AG08396 (cell line): ENCODE measurements at regions not wholly inside any gene's neighbourhood (a gene's known extent, or its start where the extent isn't known, plus 50 kb on each side); places are given as distances from the start of the nearest gene placed in this dataset.

Source experiments
- DNase-seq: peaks from one replicate; pipeline ENCODE4 v3.0.0; 2012; ENCODE audit warnings: low spot score, mixed read lengths

GRCh38 chr2:129431881-129432280 lies 547.6 kb upstream of the RAB6C start:
- no peak for DNase-seq

DNA sequence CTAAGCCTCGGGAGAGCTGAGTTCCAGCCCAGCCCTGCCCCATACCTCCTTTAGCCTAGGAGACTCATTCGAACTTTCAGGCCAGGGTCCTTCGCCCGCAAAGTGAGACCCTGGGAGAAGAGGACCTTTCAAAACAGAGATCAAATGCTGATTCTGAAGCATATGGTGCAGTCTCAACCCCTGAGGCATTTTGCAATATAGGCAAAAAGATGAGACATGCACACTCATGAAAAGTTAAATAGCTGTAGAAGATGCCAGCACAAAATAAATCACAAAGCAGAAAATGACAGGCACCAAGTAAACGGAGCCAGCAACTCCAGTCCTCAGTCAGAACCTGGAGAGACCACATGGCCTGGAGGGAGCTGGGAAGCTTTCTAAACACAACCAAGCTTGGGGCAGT lies 542.7 kb upstream of the RAB6C start:
- DNase-seq: no peak

GRCh38 chr2:129437725-129438124 lies 541.7 kb upstream of the RAB6C start:
- DNase-seq: no peak

- no peak for DNase-seq
Measured at GRCh38 chr2:129438501-129439057, 540.9 kb upstream of the RAB6C start.

DNA sequence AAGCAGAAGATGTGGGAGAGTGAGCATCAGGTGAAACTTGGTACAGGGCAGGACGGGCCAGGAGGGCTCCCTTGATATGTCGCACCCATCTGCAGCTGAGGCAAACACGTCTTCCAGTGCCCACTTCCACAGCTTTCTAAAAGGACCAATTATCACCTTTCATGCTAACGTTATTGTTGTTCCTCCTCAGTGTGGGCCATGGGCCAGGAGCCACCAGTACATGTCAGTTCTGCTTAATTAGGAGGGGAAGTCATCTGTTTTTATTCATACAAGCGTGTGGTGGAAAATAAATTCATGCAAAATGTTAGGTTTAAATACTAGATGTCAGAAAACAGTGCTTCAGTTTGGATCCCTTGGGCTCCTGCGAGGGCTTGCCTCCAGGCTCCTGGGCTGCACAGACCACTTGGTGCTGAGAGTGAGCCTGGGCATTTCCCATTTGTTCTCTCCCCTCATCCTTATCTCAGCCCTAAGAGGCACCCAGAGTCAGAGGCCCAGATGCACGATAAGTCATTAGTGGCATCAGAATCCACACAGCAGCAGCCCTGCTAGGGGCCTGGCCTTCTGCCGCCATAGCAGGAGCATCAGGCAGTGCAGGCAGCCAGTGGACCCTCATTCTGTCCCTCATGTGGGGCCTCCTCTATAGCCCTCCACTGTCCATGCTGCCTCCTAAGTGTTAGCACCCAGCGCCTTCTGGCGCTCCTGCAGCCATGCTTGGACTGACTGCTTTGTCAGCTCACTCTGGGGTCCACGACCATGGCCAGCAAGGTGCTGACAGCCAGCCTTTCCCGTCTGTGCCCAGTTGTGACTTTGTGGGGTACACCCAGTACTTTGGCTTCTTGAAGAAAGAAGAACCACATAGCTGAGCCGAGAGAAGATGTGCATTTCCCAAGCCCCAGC lies 539.8 kb upstream of the RAB6C start:
- no peak for DNase-seq

- no peak for DNase-seq
Measured at GRCh38 chr2:129441610-129442009, 537.9 kb upstream of the RAB6C start.

GRCh38 chr2:129443235-129443864 lies 536.1 kb upstream of the RAB6C start:
- DNase-seq: no peak

- no peak for DNase-seq
Measured at GRCh38 chr2:129443865-129444739, 535.4 kb upstream of the RAB6C start.

DNA sequence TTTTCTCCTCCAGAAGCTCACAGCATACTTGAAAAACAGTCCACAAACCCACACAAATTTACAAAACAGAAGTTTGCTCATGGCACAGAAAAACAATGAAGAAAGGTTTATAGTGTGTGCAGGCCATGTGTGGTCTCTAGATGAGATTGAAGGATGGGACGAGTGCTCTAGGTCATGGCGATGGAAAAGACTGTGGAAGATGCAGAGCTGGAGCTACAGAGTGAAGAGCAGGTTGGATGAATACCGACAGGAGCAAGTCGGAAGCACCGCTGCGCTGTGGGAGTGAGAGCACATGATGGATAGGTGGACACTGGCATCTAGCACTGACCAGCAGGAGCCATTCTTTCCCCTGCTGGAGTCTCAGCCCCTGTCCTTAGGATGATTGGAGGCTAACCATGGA lies 534.7 kb upstream of the RAB6C start:
- no peak for DNase-seq

- DNase-seq: no peak
Measured at GRCh38 chr2:129456691-129457090, 522.8 kb upstream of the RAB6C start.

DNA sequence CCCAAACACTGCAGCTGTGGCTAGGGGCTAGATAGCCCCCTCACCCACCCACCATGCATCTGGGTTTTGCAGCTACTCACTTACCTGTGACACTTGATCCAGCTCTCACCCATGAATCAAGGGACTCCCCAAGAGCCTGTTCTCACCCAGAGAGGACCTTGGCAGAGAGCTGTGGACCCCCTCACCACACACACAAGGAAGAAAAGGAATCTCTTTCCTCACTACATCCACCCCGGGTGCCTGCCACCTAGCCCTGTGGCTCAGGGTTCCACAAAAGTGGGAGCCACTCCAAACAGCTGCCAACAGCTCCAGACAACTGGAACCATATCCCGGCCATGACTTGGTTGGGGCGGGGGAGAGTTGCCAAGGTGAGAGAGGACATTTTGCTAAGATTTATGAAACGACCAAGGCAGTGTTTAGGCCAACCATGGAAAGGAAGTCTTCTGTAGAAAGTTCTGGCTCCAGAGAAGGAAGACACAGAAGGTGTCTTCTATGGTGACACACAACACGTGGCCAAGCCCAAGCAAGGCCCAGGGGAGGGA lies 522.1 kb upstream of the RAB6C start:
- DNase-seq: no peak

- no peak for DNase-seq
Measured at GRCh38 chr2:129458006-129458405, 521.5 kb upstream of the RAB6C start.

GRCh38 chr2:129458436-129458835 lies 521.0 kb upstream of the RAB6C start:
- no peak for DNase-seq

GRCh38 chr2:129459200-129459876 lies 520.1 kb upstream of the RAB6C start:
- no peak for DNase-seq

GRCh38 chr2:129459881-129460280 lies 519.6 kb upstream of the RAB6C start:
- no peak for DNase-seq

GRCh38 chr2:129460299-129461198 lies 518.9 kb upstream of the RAB6C start:
- DNase-seq: no peak

- no peak for DNase-seq
Measured at GRCh38 chr2:129462349-129462748, 517.1 kb upstream of the RAB6C start.

- DNase-seq: no peak
Measured at GRCh38 chr2:129462967-129463366, 516.5 kb upstream of the RAB6C start.

DNA sequence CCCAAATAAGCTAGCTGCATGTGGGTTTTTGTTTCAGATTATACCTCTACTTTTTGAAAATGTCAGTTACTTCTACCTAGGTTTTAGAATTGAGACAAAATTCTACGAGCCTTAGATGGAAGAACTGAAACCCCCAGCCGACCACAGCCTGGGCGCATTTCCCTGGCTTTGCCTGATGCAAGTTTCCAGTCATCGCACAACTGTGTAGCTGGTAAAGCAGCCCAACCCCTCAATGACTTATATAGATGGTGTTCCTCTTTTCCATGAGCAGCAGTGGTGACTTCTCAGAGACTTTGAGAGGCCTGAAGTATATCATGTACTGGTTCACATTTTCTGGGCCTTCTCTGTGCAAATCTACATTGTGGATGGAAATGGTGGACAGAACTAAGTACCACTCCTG lies 515.4 kb upstream of the RAB6C start:
- DNase-seq: no peak

- no peak for DNase-seq
Measured at GRCh38 chr2:129464631-129465030, 514.8 kb upstream of the RAB6C start.
